ENCODE measurements at regions not wholly inside any gene's neighbourhood (a gene's known extent, or its start where the extent isn't known, plus 50 kb on each side); places are given as distances from the start of the nearest gene placed in this dataset.

- TF ChIP-seq, protein P1, sequence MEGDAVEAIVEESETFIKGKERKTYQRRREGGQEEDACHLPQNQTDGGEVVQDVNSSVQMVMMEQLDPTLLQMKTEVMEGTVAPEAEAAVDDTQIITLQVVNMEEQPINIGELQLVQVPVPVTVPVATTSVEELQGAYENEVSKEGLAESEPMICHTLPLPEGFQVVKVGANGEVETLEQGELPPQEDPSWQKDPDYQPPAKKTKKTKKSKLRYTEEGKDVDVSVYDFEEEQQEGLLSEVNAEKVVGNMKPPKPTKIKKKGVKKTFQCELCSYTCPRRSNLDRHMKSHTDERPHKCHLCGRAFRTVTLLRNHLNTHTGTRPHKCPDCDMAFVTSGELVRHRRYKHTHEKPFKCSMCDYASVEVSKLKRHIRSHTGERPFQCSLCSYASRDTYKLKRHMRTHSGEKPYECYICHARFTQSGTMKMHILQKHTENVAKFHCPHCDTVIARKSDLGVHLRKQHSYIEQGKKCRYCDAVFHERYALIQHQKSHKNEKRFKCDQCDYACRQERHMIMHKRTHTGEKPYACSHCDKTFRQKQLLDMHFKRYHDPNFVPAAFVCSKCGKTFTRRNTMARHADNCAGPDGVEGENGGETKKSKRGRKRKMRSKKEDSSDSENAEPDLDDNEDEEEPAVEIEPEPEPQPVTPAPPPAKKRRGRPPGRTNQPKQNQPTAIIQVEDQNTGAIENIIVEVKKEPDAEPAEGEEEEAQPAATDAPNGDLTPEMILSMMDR (conservative IDR thresholded peaks at IDR 0.05; ENCODE audit: low read depth in 2 of 2): no peak
- TF ChIP-seq ZNF331 (CRISPR knock-in tag; IDR thresholded peaks at IDR 0.05; ENCODE audit: low read depth) (no peak), POLR2AphosphoS5 (IDR thresholded peaks at IDR 0.05; ENCODE audit: low read depth) (no peak), EZH2 (IDR thresholded peaks at IDR 0.05; ENCODE audit: low read depth, unreplicated experiment) (no peak), EZH2phosphoT487 (IDR thresholded peaks at IDR 0.05; ENCODE audit: unreplicated experiment) (no peak), NANOG (IDR thresholded peaks at IDR 0.05; ENCODE audit: borderline replicate concordance) (no peak), ZNF114 (CRISPR knock-in tag; IDR thresholded peaks at IDR 0.05) (no peak)
- TF ChIP-seq, protein P2, sequence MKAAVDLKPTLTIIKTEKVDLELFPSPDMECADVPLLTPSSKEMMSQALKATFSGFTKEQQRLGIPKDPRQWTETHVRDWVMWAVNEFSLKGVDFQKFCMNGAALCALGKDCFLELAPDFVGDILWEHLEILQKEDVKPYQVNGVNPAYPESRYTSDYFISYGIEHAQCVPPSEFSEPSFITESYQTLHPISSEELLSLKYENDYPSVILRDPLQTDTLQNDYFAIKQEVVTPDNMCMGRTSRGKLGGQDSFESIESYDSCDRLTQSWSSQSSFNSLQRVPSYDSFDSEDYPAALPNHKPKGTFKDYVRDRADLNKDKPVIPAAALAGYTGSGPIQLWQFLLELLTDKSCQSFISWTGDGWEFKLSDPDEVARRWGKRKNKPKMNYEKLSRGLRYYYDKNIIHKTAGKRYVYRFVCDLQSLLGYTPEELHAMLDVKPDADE (IDR thresholded peaks at IDR 0.05): no peak
Measured at GRCh38 chr14:71398450-71398849, 491.2 kb downstream of the PCNX1 start (continued).

- H3K27me3 Mint-ChIP-seq (ENCODE audit: insufficient read depth, low read depth, poor library complexity): peaks cover 1% of the 10 kb centered on the region
- no peaks in the 10 kb centered on the region for H3K36me3 Mint-ChIP-seq (ENCODE audit: low read depth)
- Histone ChIP-seq H3K36me3 (ENCODE audit: insufficient read depth) (no peaks in the 10 kb centered on the region), H3K27ac (ENCODE audit: low read depth) (no peak overlapping the region), H3K9me2 (ENCODE audit: insufficient read depth) (no peaks in the 10 kb centered on the region), H3K27me3 (ENCODE audit: insufficient read depth) (no peaks in the 10 kb centered on the region), H3F3A (replicated peaks; ENCODE audit: low read depth) (no peaks in the 10 kb centered on the region), H3K4me2 (no peak overlapping the region), H4K20me1 (replicated peaks; ENCODE audit: insufficient read depth) (no peaks in the 10 kb centered on the region; the same call in none of the 2 replicates), H3K79me2 (replicated peaks; ENCODE audit: insufficient read depth) (peaks cover 84% of the 10 kb centered on the region), H2AFZ (no peak overlapping the region), H3K4me1 (ENCODE audit: insufficient read depth) (peaks cover 4% of the 10 kb centered on the region), H3K4me3 (no peak overlapping the region)
- ATAC-seq (no peak), DNase-seq (ENCODE audit: low spot score) (no peak)
- H3K9me3 Mint-ChIP-seq: no peaks in the 10 kb centered on the region
- H3K4me3 Mint-ChIP-seq: no peak overlapping the region
- H3K27ac Mint-ChIP-seq: no peak overlapping the region
- peaks cover 16% of the 10 kb centered on the region for H3K4me1 Mint-ChIP-seq
- TF ChIP-seq ZNF114 (CRISPR knock-in tag; IDR thresholded peaks at IDR 0.05) (no peak), POLR2AphosphoS5 (IDR thresholded peaks at IDR 0.05; ENCODE audit: low read depth) (no peak), ZNF331 (CRISPR knock-in tag; IDR thresholded peaks at IDR 0.05; ENCODE audit: low read depth) (no peak), ZNF462 (CRISPR knock-in tag; IDR thresholded peaks at IDR 0.05) (no peak), JUNB (IDR thresholded peaks at IDR 0.05; ENCODE audit: unreplicated experiment) (no peak), STAT1 (IDR thresholded peaks at IDR 0.05; ENCODE audit: unreplicated experiment) (no peak), EZH2phosphoT487 (IDR thresholded peaks at IDR 0.05; ENCODE audit: unreplicated experiment) (no peak), CREB1 (CRISPR knock-in tag; IDR thresholded peaks at IDR 0.05; ENCODE audit: low read depth) (no peak), EZH2 (IDR thresholded peaks at IDR 0.05; ENCODE audit: low read depth, unreplicated experiment) (no peak), NANOG (IDR thresholded peaks at IDR 0.05; ENCODE audit: borderline replicate concordance) (no peak)
- TF ChIP-seq, protein P1 (conservative IDR thresholded peaks at IDR 0.05; ENCODE audit: low read depth in 2 of 2): no peak
- TF ChIP-seq, protein P2 (IDR thresholded peaks at IDR 0.05): no peak
Measured at GRCh38 chr14:71399057-71399487, 491.8 kb downstream of the PCNX1 start.

Measured in GM23338 (cell line).